Memory B cell (primary cell): ENCODE measurements at regions not wholly inside any gene's neighbourhood (a gene's known extent, or its start where the extent isn't known, plus 50 kb on each side); places are given as distances from the start of the nearest gene placed in this dataset.

Experiments
- ATAC-seq: fragments of 150-1000 bp; cut with Tn5 transposase; 2 replicates; pipeline ENCODE4 v1.10.0; 2021; ENCODE audit warnings: low read depth, mild to moderate bottlenecking, moderate library complexity
- DNase-seq, 2 donors: peaks; one replicate each; pipeline ENCODE4 v3.0.0; 2022; ENCODE audit warnings: low spot score in 2 of 2
- H3K27ac Mint-ChIP-seq: one replicate; pipeline ENCODE4 v1.8.0; 2022; ENCODE audit warnings: mild to moderate bottlenecking, moderate library complexity, mixed read lengths
- H3K27me3 Mint-ChIP-seq: one replicate; pipeline ENCODE4 v1.8.0; 2022; ENCODE audit warnings: mixed read lengths
- H3K36me3 Mint-ChIP-seq: one replicate; pipeline ENCODE4 v1.8.0; 2022; ENCODE audit warnings: mild to moderate bottlenecking, mixed read lengths
- H3K4me1 Mint-ChIP-seq: one replicate; pipeline ENCODE4 v1.8.0; 2022; ENCODE audit warnings: mixed read lengths
- H3K4me3 Mint-ChIP-seq: one replicate; pipeline ENCODE4 v1.8.0; 2022; ENCODE audit warnings: mild to moderate bottlenecking, moderate library complexity, mixed read lengths
- H3K9me3 Mint-ChIP-seq: one replicate; pipeline ENCODE4 v1.8.0; 2022; ENCODE audit warnings: mixed read lengths

GRCh38 chr1:87219626-87220025 lies 109.1 kb upstream of the LMO4 start:
- H3K36me3 Mint-ChIP-seq: no peaks in the 10 kb centered on the region
- H3K27me3 Mint-ChIP-seq: no peaks in the 10 kb centered on the region
- DNase-seq: no peak
- no peak overlapping the region for H3K4me3 Mint-ChIP-seq
- H3K9me3 Mint-ChIP-seq: no peaks in the 10 kb centered on the region
- H3K4me1 Mint-ChIP-seq: no peaks in the 10 kb centered on the region
- H3K27ac Mint-ChIP-seq: no peak overlapping the region
- ATAC-seq: no peak

GRCh38 chr1:87220993-87221392 lies 107.7 kb upstream of the LMO4 start:
- no peak overlapping the region for H3K4me3 Mint-ChIP-seq
- peaks cover 2% of the 10 kb centered on the region for H3K4me1 Mint-ChIP-seq
- H3K27me3 Mint-ChIP-seq: no peaks in the 10 kb centered on the region
- no peak overlapping the region for H3K27ac Mint-ChIP-seq
- no peaks in the 10 kb centered on the region for H3K9me3 Mint-ChIP-seq
- no peak for ATAC-seq
- no peaks in the 10 kb centered on the region for H3K36me3 Mint-ChIP-seq
- no peak for DNase-seq

GRCh38 chr1:87224201-87224600 lies 104.5 kb upstream of the LMO4 start:
- no peak for DNase-seq
- Mint-ChIP-seq H3K27ac (no peak overlapping the region), H3K36me3 (no peaks in the 10 kb centered on the region), H3K9me3 (no peaks in the 10 kb centered on the region), H3K4me1 (peaks cover 6% of the 10 kb centered on the region), H3K27me3 (no peaks in the 10 kb centered on the region), H3K4me3 (no peak overlapping the region)
- ATAC-seq: no peak

- Mint-ChIP-seq H3K4me1 (peaks cover 6% of the 10 kb centered on the region), H3K27ac (no peak overlapping the region), H3K36me3 (no peaks in the 10 kb centered on the region), H3K9me3 (no peaks in the 10 kb centered on the region), H3K27me3 (no peaks in the 10 kb centered on the region), H3K4me3 (no peak overlapping the region)
- DNase-seq: no peak
- ATAC-seq: no peak
These were observed 103.5 kb upstream of the LMO4 start for GRCh38 chr1:87225171-87225570.

GRCh38 chr1:87226341-87226760 lies 102.3 kb upstream of the LMO4 start:
- DNase-seq (no peak), ATAC-seq (no peak)
- Mint-ChIP-seq H3K4me3 (no peak overlapping the region), H3K9me3 (no peaks in the 10 kb centered on the region), H3K36me3 (no peaks in the 10 kb centered on the region), H3K27me3 (no peaks in the 10 kb centered on the region), H3K27ac (no peak overlapping the region), H3K4me1 (peaks cover 6% of the 10 kb centered on the region)

GRCh38 chr1:87227651-87228050 lies 101.0 kb upstream of the LMO4 start:
- ATAC-seq: no peak
- Mint-ChIP-seq H3K4me3 (no peak overlapping the region), H3K36me3 (no peaks in the 10 kb centered on the region), H3K27ac (no peak overlapping the region), H3K9me3 (no peaks in the 10 kb centered on the region), H3K4me1 (peaks cover 6% of the 10 kb centered on the region), H3K27me3 (no peaks in the 10 kb centered on the region)
- DNase-seq: no peak

- no peak overlapping the region for H3K27ac Mint-ChIP-seq
- H3K36me3 Mint-ChIP-seq: no peaks in the 10 kb centered on the region
- no peaks in the 10 kb centered on the region for H3K27me3 Mint-ChIP-seq
- ATAC-seq: no peak
- peaks cover 6% of the 10 kb centered on the region for H3K4me1 Mint-ChIP-seq
- H3K9me3 Mint-ChIP-seq: no peaks in the 10 kb centered on the region
- H3K4me3 Mint-ChIP-seq: no peak overlapping the region
- DNase-seq: no peak
These were observed 98.2 kb upstream of the LMO4 start for GRCh38 chr1:87230501-87230900.

- DNase-seq (peak in 1 of 2 donors; percentile 12), ATAC-seq (peak; percentile 52)
- H3K36me3 Mint-ChIP-seq: no peaks in the 10 kb centered on the region
- peaks cover 2% of the 10 kb centered on the region for H3K4me1 Mint-ChIP-seq
- no peak overlapping the region for H3K4me3 Mint-ChIP-seq
- H3K27ac Mint-ChIP-seq: no peak overlapping the region
- H3K9me3 Mint-ChIP-seq: no peaks in the 10 kb centered on the region
- H3K27me3 Mint-ChIP-seq: peaks cover under 1% of the 10 kb centered on the region
These were observed 96.8 kb upstream of the LMO4 start for GRCh38 chr1:87231703-87232367.

GRCh38 chr1:87236585-87236984 lies 92.1 kb upstream of the LMO4 start:
- no peak overlapping the region for H3K27ac Mint-ChIP-seq
- H3K36me3 Mint-ChIP-seq: no peaks in the 10 kb centered on the region
- no peak for ATAC-seq
- H3K4me3 Mint-ChIP-seq: no peak overlapping the region
- DNase-seq: no peak
- H3K4me1 Mint-ChIP-seq: no peaks in the 10 kb centered on the region
- H3K9me3 Mint-ChIP-seq: no peaks in the 10 kb centered on the region
- H3K27me3 Mint-ChIP-seq: peaks cover 5% of the 10 kb centered on the region

GRCh38 chr1:87239997-87240605 lies 88.6 kb upstream of the LMO4 start:
- DNase-seq: no peak
- no peaks in the 10 kb centered on the region for H3K4me1 Mint-ChIP-seq
- H3K4me3 Mint-ChIP-seq: no peak overlapping the region
- H3K27me3 Mint-ChIP-seq: peaks cover 5% of the 10 kb centered on the region
- no peak for ATAC-seq
- no peak overlapping the region for H3K27ac Mint-ChIP-seq
- no peaks in the 10 kb centered on the region for H3K9me3 Mint-ChIP-seq
- H3K36me3 Mint-ChIP-seq: no peaks in the 10 kb centered on the region

- Mint-ChIP-seq H3K36me3 (no peaks in the 10 kb centered on the region), H3K27ac (no peak overlapping the region), H3K4me3 (no peak overlapping the region), H3K4me1 (no peaks in the 10 kb centered on the region), H3K27me3 (peaks cover 5% of the 10 kb centered on the region), H3K9me3 (no peaks in the 10 kb centered on the region)
- no peak for ATAC-seq
- no peak for DNase-seq
These were observed 87.9 kb upstream of the LMO4 start for GRCh38 chr1:87240661-87241285.

GRCh38 chr1:87242445-87243185 lies 86.1 kb upstream of the LMO4 start:
- Mint-ChIP-seq H3K4me3 (no peak overlapping the region), H3K4me1 (no peaks in the 10 kb centered on the region), H3K36me3 (peaks cover 1% of the 10 kb centered on the region)

GRCh38 chr1:87243573-87243972 lies 85.1 kb upstream of the LMO4 start:
- H3K27me3 Mint-ChIP-seq: peaks cover 2% of the 10 kb centered on the region
- no peak for DNase-seq
- peaks cover 2% of the 10 kb centered on the region for H3K36me3 Mint-ChIP-seq
- no peak overlapping the region for H3K27ac Mint-ChIP-seq
- peaks cover 2% of the 10 kb centered on the region for H3K9me3 Mint-ChIP-seq
- no peaks in the 10 kb centered on the region for H3K4me1 Mint-ChIP-seq
- ATAC-seq: no peak
- no peak overlapping the region for H3K4me3 Mint-ChIP-seq

More at GRCh38 chr1:87242445-87243185, 86.1 kb upstream of the LMO4 start:
- DNase-seq (no peak), ATAC-seq (no peak)
- Mint-ChIP-seq H3K27me3 (peaks cover 5% of the 10 kb centered on the region), H3K9me3 (peaks cover 1% of the 10 kb centered on the region), H3K27ac (no peak overlapping the region)

- H3K4me3 Mint-ChIP-seq: no peak overlapping the region
These were observed 82.2 kb upstream of the LMO4 start for GRCh38 chr1:87246436-87246835.

More at GRCh38 chr1:87246436-87246835, 82.2 kb upstream of the LMO4 start:
- Mint-ChIP-seq H3K4me1 (no peaks in the 10 kb centered on the region), H3K36me3 (peaks cover 2% of the 10 kb centered on the region), H3K27ac (no peak overlapping the region), H3K27me3 (peaks cover 6% of the 10 kb centered on the region), H3K9me3 (peaks cover 2% of the 10 kb centered on the region)
- ATAC-seq (no peak), DNase-seq (no peak)
